Glutamatergic neuron (in vitro differentiated cells): ENCODE measurements at regions not wholly inside any gene's neighbourhood (a gene's known extent, or its start where the extent isn't known, plus 50 kb on each side); places are given as distances from the start of the nearest gene placed in this dataset.
A peak's percentile ranks its signal among the peaks of the same experiment; 100 is the strongest.

Experiments used
- DNase-seq: peaks from one replicate; pipeline ENCODE4 v3.0.0; 2022
- H3K27ac Mint-ChIP-seq: one replicate; pipeline ENCODE4 v1.8.0; 2020; ENCODE audit warnings: mild to moderate bottlenecking, mixed read lengths, inconsistent platforms; ENCODE audit not compliant: unreplicated experiment
- H3K27me3 Mint-ChIP-seq: one replicate; pipeline ENCODE4 v1.8.0; 2020; ENCODE audit warnings: mild to moderate bottlenecking, moderate library complexity, mixed read lengths, inconsistent platforms; ENCODE audit not compliant: unreplicated experiment
- H3K36me3 Mint-ChIP-seq: one replicate; pipeline ENCODE4 v1.8.0; 2020; ENCODE audit warnings: mild to moderate bottlenecking, mixed read lengths, inconsistent platforms; ENCODE audit not compliant: unreplicated experiment
- H3K4me1 Mint-ChIP-seq: one replicate; pipeline ENCODE4 v1.8.0; 2020; ENCODE audit warnings: mild to moderate bottlenecking, low read depth, mixed read lengths, inconsistent platforms; ENCODE audit not compliant: unreplicated experiment
- H3K4me3 Mint-ChIP-seq: one replicate; pipeline ENCODE4 v1.8.0; 2020; ENCODE audit warnings: mild to moderate bottlenecking, mixed read lengths, inconsistent platforms; ENCODE audit not compliant: unreplicated experiment
- H3K9me3 Mint-ChIP-seq: one replicate; pipeline ENCODE4 v1.8.0; 2020; ENCODE audit warnings: mild to moderate bottlenecking, moderate library complexity, mixed read lengths, inconsistent platforms; ENCODE audit not compliant: unreplicated experiment
- CTCF ChIP-seq: fragments of 200-600 bp; sonication (generic); IDR thresholded peaks from one replicate; pipeline ENCODE4 v1.5.0; 2021; ENCODE audit not compliant: partially characterized antibody, unreplicated experiment

GRCh38 chr12:45637242-45637641 is 92.3 kb upstream of the ARID2 start:
- no peaks in the 10 kb centered on the region for H3K36me3 Mint-ChIP-seq
- DNase-seq: no peak

GRCh38 chr12:45637706-45638105 is 91.8 kb upstream of the ARID2 start:
- Mint-ChIP-seq H3K4me3 (no peak overlapping the region), H3K27ac (no peak overlapping the region), H3K36me3 (no peaks in the 10 kb centered on the region), H3K27me3 (no peaks in the 10 kb centered on the region), H3K9me3 (peaks cover 1% of the 10 kb centered on the region), H3K4me1 (no peaks in the 10 kb centered on the region)
- no peak for DNase-seq
- TF ChIP-seq CTCF: no peak

More at GRCh38 chr12:45637242-45637641, 92.3 kb upstream of the ARID2 start:
- no peak for TF ChIP-seq CTCF
- Mint-ChIP-seq H3K4me3 (no peak overlapping the region), H3K9me3 (peaks cover 1% of the 10 kb centered on the region), H3K27me3 (no peaks in the 10 kb centered on the region), H3K27ac (no peak overlapping the region), H3K4me1 (no peaks in the 10 kb centered on the region)

GRCh38 chr12:45638386-45638785 is 91.1 kb upstream of the ARID2 start:
- no peak for TF ChIP-seq CTCF
- H3K36me3 Mint-ChIP-seq: no peaks in the 10 kb centered on the region
- H3K4me3 Mint-ChIP-seq: no peak overlapping the region
- no peaks in the 10 kb centered on the region for H3K4me1 Mint-ChIP-seq
- no peak for DNase-seq
- H3K27ac Mint-ChIP-seq: no peak overlapping the region
- H3K9me3 Mint-ChIP-seq: peaks cover 1% of the 10 kb centered on the region
- H3K27me3 Mint-ChIP-seq: no peaks in the 10 kb centered on the region

- Mint-ChIP-seq H3K27ac (peak overlapping the region; percentile 40), H3K4me1 (peaks cover 2% of the 10 kb centered on the region), H3K9me3 (no peaks in the 10 kb centered on the region), H3K4me3 (no peak overlapping the region), H3K27me3 (no peaks in the 10 kb centered on the region), H3K36me3 (no peaks in the 10 kb centered on the region)
- TF ChIP-seq CTCF: no peak
- no peak for DNase-seq
Measured at GRCh38 chr12:45644541-45644940, 85.0 kb upstream of the ARID2 start.

- no peaks in the 10 kb centered on the region for H3K36me3 Mint-ChIP-seq
Measured at GRCh38 chr12:45646851-45647581, 82.5 kb upstream of the ARID2 start.

More at GRCh38 chr12:45646851-45647581, 82.5 kb upstream of the ARID2 start:
- no peak overlapping the region for H3K4me3 Mint-ChIP-seq
- H3K27ac Mint-ChIP-seq: no peak overlapping the region
- no peak for TF ChIP-seq CTCF
- no peak for DNase-seq
- no peaks in the 10 kb centered on the region for H3K27me3 Mint-ChIP-seq
- peaks cover 2% of the 10 kb centered on the region for H3K4me1 Mint-ChIP-seq
- no peaks in the 10 kb centered on the region for H3K9me3 Mint-ChIP-seq
